Thymus (tissue), 11 donors: ENCODE measurements at regions not wholly inside any gene's neighbourhood (a gene's known extent, or its start where the extent isn't known, plus 50 kb on each side); places are given as distances from the start of the nearest gene placed in this dataset.

Source experiments
- DNase-seq, 9 donors: peaks; one replicate each; pipeline ENCODE4 v3.0.0-alpha.2; 2013; ENCODE audit warnings: low spot score in 9 of 9, low read depth in 6 of 9, missing footprints in 1 of 9
- H3K27ac ChIP-seq, 2 donors: one replicate each; pipeline ENCODE4 v1.5.1; 2013; ENCODE audit warnings: control low read depth in 1 of 2, low read depth in 1 of 2, low read length in 1 of 2, mild to moderate bottlenecking in 1 of 2, moderate library complexity in 1 of 2
- H3K27me3 ChIP-seq, 2 donors: one replicate each; pipeline ENCODE4 v1.5.1; 2013; ENCODE audit warnings: low read length in 1 of 2; ENCODE audit not compliant: control insufficient read depth in 2 of 2, insufficient read depth in 1 of 2
- H3K36me3 ChIP-seq, 2 donors: one replicate each; pipeline ENCODE4 v1.5.1; 2013; ENCODE audit warnings: low read length in 1 of 2, mild to moderate bottlenecking in 1 of 2, moderate library complexity in 1 of 2; ENCODE audit not compliant: control insufficient read depth in 2 of 2, insufficient read depth in 2 of 2
- H3K4me1 ChIP-seq, 2 donors: one replicate each; pipeline ENCODE4 v1.5.1; 2013; ENCODE audit warnings: low read length in 2 of 2; ENCODE audit not compliant: control insufficient read depth in 2 of 2, insufficient read depth in 2 of 2
- H3K4me3 ChIP-seq, 2 donors: one replicate each; pipeline ENCODE4 v1.5.1; 2013; ENCODE audit warnings: low read length in 2 of 2, control low read depth in 1 of 2, mild to moderate bottlenecking in 1 of 2
- H3K9me3 ChIP-seq, 2 donors: one replicate each; pipeline ENCODE4 v1.5.1; 2013; ENCODE audit warnings: low read length in 1 of 2, mild to moderate bottlenecking in 1 of 2; ENCODE audit not compliant: control insufficient read depth in 2 of 2, insufficient read depth in 1 of 2
- WGBS: extraction: QIAGEN DNeasy Blood & Tissue Kit; methylation state at CpG from one replicate; pipeline ENCODE4 v1.1.7; 2013; 5-methylcytosine and 5-hydroxymethylcytosine counted together
- donor health status: healthy.

DNA sequence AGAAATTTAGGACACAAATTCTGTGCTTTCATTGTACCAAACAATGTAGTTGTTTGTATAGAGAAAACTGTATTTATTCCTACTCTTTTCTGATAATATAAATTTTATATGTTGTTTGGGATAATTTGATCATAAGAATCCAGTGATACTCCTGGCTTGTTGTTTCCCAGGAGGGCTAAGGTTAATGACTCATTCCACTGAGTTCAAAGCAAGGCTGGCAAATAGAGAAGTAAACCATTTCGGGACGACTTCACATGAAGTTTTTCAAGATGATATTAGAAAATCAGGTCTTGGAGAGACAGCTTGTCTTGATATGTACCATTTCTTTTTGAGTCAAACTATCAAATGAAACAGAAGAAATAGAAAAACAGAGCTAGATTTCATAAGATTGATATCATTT, 326.1 kb upstream of the CNR1 start:
- Histone ChIP-seq H3K36me3 (no peaks in the 10 kb centered on the region), H3K9me3 (no peaks in the 10 kb centered on the region), H3K27ac (no peak overlapping the region), H3K4me3 (no peak overlapping the region), H3K27me3 (no peaks in the 10 kb centered on the region), H3K4me1 (no peaks in the 10 kb centered on the region)
- no peak for DNase-seq
- 92% methylated on average over 2 of the region's 2 CpGs for WGBS

DNA sequence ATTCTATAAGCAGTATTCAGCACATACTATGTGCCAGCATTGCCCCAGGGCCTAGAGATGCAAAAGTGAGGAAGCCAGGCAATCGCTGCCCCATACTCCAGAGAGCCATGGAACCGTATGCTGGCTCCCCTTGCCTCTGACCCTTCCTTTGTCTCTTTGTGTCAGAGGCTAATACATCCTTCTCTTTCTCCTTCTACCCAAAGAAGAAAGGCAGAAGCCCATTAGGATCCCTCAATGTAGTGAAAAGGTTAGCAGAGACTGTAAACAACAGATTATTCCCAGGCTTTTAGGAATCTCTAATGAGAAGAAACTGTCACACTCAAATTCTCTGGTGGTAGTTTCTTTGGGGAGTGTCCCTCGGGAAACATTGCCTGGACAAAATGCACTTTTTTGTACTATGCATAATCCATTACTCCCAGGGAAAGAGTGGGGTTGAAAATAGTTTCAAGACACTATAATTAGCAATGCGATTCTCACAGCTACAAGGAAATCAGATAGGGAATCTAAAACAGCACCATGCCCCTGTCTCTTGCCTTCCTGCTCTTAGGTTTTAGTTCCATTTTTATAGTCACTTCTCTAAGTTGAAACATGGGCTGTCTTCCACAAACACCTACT, 325.2 kb upstream of the CNR1 start:
- Histone ChIP-seq H3K4me3 (no peak overlapping the region), H3K4me1 (no peaks in the 10 kb centered on the region), H3K36me3 (no peaks in the 10 kb centered on the region), H3K9me3 (no peaks in the 10 kb centered on the region), H3K27ac (no peak overlapping the region), H3K27me3 (no peaks in the 10 kb centered on the region)
- DNase-seq, result no peak
- WGBS, result 94% methylated on average over 4 of the region's 4 CpGs

DNA sequence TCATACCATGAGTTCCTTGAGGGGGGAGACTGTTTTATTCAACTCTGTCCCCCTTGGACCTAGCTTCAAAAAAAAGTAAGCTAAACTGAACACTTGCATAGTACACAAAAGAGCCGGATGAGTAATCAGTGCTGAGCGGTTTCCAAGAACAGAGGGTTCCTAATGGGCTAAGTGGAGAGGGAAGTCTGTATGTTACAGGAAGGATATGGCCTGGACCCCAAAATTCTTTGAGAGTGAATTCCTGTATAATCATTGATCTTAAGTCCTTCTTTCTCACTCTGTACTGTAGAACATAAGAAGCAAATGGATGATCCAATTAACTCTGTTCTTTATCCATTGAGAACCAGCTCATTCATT, 324.7 kb upstream of the CNR1 start:
- no peaks in the 10 kb centered on the region for H3K27me3 ChIP-seq
- no peak for DNase-seq
- H3K9me3 ChIP-seq, result no peaks in the 10 kb centered on the region
- 93% methylated on average over 2 of the region's 2 CpGs for WGBS
- H3K4me3 ChIP-seq, result no peak overlapping the region
- no peaks in the 10 kb centered on the region for H3K36me3 ChIP-seq
- H3K27ac ChIP-seq, result no peak overlapping the region
- no peaks in the 10 kb centered on the region for H3K4me1 ChIP-seq

DNA sequence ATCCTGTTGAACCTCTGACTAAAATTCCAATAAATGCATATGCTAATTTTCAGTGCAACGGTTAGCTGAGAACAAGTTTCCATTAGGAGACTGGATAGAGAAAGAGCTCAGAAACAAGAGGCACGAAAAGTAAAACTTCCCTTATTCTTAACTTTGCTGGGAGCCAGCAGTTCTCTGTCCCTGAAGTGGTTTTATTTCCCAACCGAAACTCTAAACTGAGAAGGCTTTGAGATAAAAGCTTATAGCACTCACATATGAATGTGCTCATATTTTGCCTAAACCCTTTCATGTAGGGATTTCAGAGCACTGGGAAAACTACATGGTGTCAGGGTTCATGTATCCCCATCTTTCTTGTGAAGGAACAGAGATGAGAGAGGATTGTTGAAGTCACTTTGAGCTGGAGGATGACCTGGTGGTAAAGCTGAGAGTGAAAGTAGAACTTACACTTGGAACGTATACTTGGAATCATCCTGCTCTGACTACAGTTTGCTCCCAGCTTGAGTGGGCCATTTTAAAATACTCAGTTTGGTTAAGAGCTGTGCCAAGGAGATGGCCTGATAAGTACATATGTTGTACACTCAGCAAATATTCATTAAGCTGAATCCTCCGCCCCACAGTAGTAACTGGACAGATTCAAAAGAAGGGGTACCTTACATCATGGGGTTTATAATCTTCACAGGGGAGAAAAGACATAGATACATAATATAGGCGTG, 324.2 kb upstream of the CNR1 start:
- 89% methylated on average over 6 of the region's 6 CpGs for WGBS
- Histone ChIP-seq H3K27me3 (no peaks in the 10 kb centered on the region), H3K9me3 (no peaks in the 10 kb centered on the region), H3K36me3 (no peaks in the 10 kb centered on the region), H3K4me3 (no peak overlapping the region), H3K27ac (no peak overlapping the region), H3K4me1 (no peaks in the 10 kb centered on the region)
- DNase-seq, result no peak

DNA sequence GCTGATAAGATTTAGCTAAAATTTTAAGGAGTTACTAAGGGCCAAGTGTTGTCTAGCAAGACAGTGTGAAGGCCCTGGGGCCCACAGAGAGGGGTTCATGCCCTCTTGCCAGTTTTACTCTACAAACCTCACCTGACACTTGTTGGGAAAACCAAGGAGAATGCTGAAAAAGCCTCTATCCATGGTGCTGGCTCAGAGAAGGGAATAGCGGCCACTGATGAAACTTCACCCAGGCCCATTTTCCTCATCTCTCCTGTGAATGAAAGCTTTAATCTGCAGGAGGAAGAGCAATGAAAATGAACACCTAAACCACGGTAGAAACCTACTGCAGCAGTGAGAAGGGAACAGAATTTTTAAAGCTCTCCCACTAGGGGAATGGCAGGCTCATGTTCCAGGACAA, 317.3 kb upstream of the CNR1 start:
- Histone ChIP-seq H3K4me3 (no peak overlapping the region), H3K27me3 (no peaks in the 10 kb centered on the region), H3K36me3 (no peaks in the 10 kb centered on the region), H3K27ac (no peak overlapping the region), H3K4me1 (no peaks in the 10 kb centered on the region), H3K9me3 (no peaks in the 10 kb centered on the region)
- 87% methylated on average over 2 of the region's 2 CpGs for WGBS
- no peak for DNase-seq

DNA sequence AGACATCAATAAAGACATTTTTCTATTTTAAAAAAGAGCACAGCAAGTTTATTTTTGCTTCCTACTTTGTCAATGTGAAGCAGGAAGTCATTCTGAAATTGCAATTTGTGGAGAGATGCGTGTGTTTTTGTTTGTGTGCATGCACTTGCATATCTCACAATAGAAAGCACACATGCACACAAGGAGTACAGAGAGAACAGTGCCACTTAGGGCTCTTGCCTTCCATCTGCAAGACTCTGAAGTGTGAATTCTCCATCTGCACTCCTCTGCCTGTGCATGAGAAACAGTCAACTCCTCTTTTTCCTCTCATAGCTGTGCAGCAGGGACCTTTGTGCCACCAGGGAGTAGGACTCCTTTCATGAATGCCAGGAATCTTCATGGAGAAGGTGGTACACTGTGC, 316.3 kb upstream of the CNR1 start:
- Histone ChIP-seq H3K27ac (no peak overlapping the region), H3K9me3 (no peaks in the 10 kb centered on the region), H3K4me3 (no peak overlapping the region), H3K36me3 (no peaks in the 10 kb centered on the region), H3K4me1 (no peaks in the 10 kb centered on the region), H3K27me3 (no peaks in the 10 kb centered on the region)
- WGBS, result 83% methylated on average over 1 of the region's 1 CpG
- no peak for DNase-seq

DNA sequence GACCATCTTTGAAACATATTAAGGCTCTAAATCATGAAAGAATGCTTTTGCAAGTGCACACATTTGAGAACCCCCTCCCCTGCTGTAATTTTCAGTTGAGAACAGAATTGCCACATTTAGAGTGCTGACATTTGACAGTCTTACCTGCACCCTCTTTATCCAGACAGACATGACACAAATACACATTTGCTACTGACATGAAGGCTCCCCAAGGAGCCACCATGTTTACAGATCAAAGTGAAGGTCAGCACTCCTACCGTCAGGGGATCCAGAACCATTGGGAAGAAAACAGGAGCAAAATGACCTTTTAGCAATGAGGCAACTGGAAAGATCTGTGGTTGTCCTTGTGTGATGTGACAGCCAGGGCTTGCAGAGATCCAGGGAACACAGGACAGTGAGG, 315.4 kb upstream of the CNR1 start:
- no peaks in the 10 kb centered on the region for H3K27me3 ChIP-seq

DNA sequence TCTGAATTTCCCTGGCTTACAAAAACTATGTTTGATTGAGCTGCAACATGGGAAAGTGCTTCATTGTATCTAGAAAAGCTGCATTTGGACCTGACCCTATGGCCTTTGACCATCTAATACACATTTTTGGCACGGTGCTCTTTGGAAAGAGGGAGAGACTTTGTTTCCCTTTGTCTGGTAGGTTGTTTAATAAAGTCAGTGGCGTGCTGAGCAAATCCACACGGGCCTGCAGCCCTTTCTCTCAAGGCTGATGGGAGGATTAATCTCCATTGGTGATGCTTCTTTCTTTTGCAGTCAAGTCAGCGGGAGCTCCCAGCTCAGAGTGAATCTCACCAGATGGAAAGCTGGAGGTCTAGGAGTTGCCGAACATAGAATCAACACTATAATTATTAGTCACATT, 314.7 kb upstream of the CNR1 start:
- DNase-seq, result no peak
- Histone ChIP-seq H3K27ac (no peak overlapping the region), H3K27me3 (no peaks in the 10 kb centered on the region), H3K36me3 (no peaks in the 10 kb centered on the region), H3K9me3 (no peaks in the 10 kb centered on the region), H3K4me1 (no peaks in the 10 kb centered on the region), H3K4me3 (no peak overlapping the region)
- WGBS, result 94% methylated on average over 5 of the region's 5 CpGs

More for the DNA sequence above, 315.4 kb upstream of the CNR1 start:
- WGBS, result 87% methylated on average over 1 of the region's 1 CpG
- no peak overlapping the region for H3K4me3 ChIP-seq
- no peaks in the 10 kb centered on the region for H3K9me3 ChIP-seq
- no peaks in the 10 kb centered on the region for H3K36me3 ChIP-seq
- no peak for DNase-seq
- H3K27ac ChIP-seq, result no peak overlapping the region
- H3K4me1 ChIP-seq, result no peaks in the 10 kb centered on the region

DNA sequence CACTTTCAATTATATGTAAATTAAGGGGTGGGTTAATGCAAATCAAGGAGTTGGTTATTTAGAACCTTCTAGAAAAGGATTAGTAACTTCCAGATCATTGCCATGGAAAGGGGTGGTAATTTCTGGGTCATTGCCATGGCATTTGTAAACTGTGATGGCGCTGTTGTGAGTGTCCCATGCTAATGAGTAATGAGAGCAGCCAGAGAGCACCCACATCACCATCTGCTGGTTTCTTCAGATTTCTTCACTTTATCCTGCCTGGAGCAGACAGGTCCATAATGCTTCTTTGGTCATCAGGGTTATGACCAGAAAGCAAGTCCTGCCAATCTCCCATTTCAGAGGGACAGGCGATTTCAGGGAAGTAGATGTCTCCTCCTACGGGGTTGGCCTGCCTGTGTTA, 311.3 kb upstream of the CNR1 start:
- Histone ChIP-seq H3K27ac (no peak overlapping the region), H3K36me3 (no peaks in the 10 kb centered on the region), H3K4me1 (no peaks in the 10 kb centered on the region), H3K4me3 (no peak overlapping the region), H3K9me3 (no peaks in the 10 kb centered on the region), H3K27me3 (no peaks in the 10 kb centered on the region)
- WGBS, result 95% methylated on average over 3 of the region's 3 CpGs
- DNase-seq, result no peak
